Left ventricle myocardium inferior (tissue), 1 donor: ENCODE measurements at regions not wholly inside any gene's neighbourhood (a gene's known extent, or its start where the extent isn't known, plus 50 kb on each side); places are given as distances from the start of the nearest gene placed in this dataset.
A peak's percentile ranks its signal among the peaks of the same experiment; 100 is the strongest.

ENCODE experiments used
- DNase-seq: peaks from one replicate; pipeline ENCODE4 v3.0.0-alpha.2; 2020
- H3K27ac ChIP-seq: fragments of 200-600 bp; replicated peaks from 2 replicates; pipeline ENCODE4 v1.8.0; 2021
- H3K27me3 ChIP-seq: fragments of 200-600 bp; 2 replicates; pipeline ENCODE4 v1.8.0; 2021; ENCODE audit warnings: low read depth
- H3K36me3 ChIP-seq: fragments of 200-600 bp; 2 replicates; pipeline ENCODE4 v1.8.0; 2021
- H3K4me1 ChIP-seq: fragments of 200-600 bp; 2 replicates; pipeline ENCODE4 v1.8.0; 2021
- H3K4me3 ChIP-seq: fragments of 200-600 bp; 2 replicates; pipeline ENCODE4 v1.8.0; 2021; ENCODE audit warnings: mild to moderate bottlenecking, moderate library complexity
- H3K9me3 ChIP-seq: fragments of 200-600 bp; replicated peaks from 2 replicates; pipeline ENCODE4 v1.8.0; 2021
- CTCF ChIP-seq: fragments of 200-600 bp; IDR thresholded peaks from 2 replicates; pipeline ENCODE4 v1.8.0; 2021; ENCODE audit warnings: antibody characterized with exemption, mild to moderate bottlenecking, borderline replicate concordance
- intact Hi-C: fragments of 100-400 bp; cut with micrococcal nuclease; formaldehyde crosslinking; loops from one replicate; pipeline ENCODE4 v1.11.0; 2022
- donor health status: DM: no; HTN: yes; CAD: no; lungs with severe emphysema.

- Histone ChIP-seq H3K9me3 (no peaks in the 10 kb centered on the region), H3K27ac (no peak overlapping the region), H3K4me1 (no peaks in the 10 kb centered on the region), H3K27me3 (no peaks in the 10 kb centered on the region), H3K4me3 (no peak overlapping the region), H3K36me3 (no peaks in the 10 kb centered on the region)
- no peak for TF ChIP-seq CTCF
- intact Hi-C loops, result no loop called here
- no peak for DNase-seq
Measured at GRCh38 chrX:140065961-140066662, 100.8 kb upstream of the CXorf66 start.

GRCh38 chrX:140064993-140065392 lies 99.7 kb upstream of the CXorf66 start:
- Histone ChIP-seq H3K4me1 (no peaks in the 10 kb centered on the region), H3K27ac (no peak overlapping the region), H3K27me3 (no peaks in the 10 kb centered on the region), H3K4me3 (no peak overlapping the region), H3K9me3 (no peaks in the 10 kb centered on the region), H3K36me3 (no peaks in the 10 kb centered on the region)
- no peak for DNase-seq
- TF ChIP-seq CTCF, result no peak
- intact Hi-C loops, result no loop called here

- Histone ChIP-seq H3K9me3 (no peaks in the 10 kb centered on the region), H3K27me3 (no peaks in the 10 kb centered on the region), H3K4me1 (no peaks in the 10 kb centered on the region), H3K36me3 (no peaks in the 10 kb centered on the region), H3K4me3 (no peak overlapping the region), H3K27ac (no peak overlapping the region)
- intact Hi-C loops, result no loop called here
- peak; percentile 78 for TF ChIP-seq CTCF
- peak; percentile 52 for DNase-seq
Measured at GRCh38 chrX:140057001-140057411, 91.7 kb upstream of the CXorf66 start.

GRCh38 chrX:140053846-140054245 lies 88.5 kb upstream of the CXorf66 start:
- Histone ChIP-seq H3K27ac (no peak overlapping the region), H3K4me1 (no peaks in the 10 kb centered on the region), H3K9me3 (no peaks in the 10 kb centered on the region), H3K4me3 (no peak overlapping the region), H3K27me3 (peaks cover 3% of the 10 kb centered on the region), H3K36me3 (no peaks in the 10 kb centered on the region)
- DNase-seq, result no peak
- intact Hi-C loops, result no loop called here
- TF ChIP-seq CTCF, result no peak

GRCh38 chrX:140050906-140051305 lies 85.6 kb upstream of the CXorf66 start:
- Histone ChIP-seq H3K27me3 (peaks cover 3% of the 10 kb centered on the region), H3K27ac (no peak overlapping the region), H3K4me1 (no peaks in the 10 kb centered on the region), H3K4me3 (no peak overlapping the region), H3K9me3 (no peaks in the 10 kb centered on the region), H3K36me3 (no peaks in the 10 kb centered on the region)
- intact Hi-C loops, result no loop called here
- TF ChIP-seq CTCF, result peak; percentile 30
- DNase-seq, result no peak
